ENCODE measurements at regions not wholly inside any gene's neighbourhood (a gene's known extent, or its start where the extent isn't known, plus 50 kb on each side); places are given as distances from the start of the nearest gene placed in this dataset.

DNA sequence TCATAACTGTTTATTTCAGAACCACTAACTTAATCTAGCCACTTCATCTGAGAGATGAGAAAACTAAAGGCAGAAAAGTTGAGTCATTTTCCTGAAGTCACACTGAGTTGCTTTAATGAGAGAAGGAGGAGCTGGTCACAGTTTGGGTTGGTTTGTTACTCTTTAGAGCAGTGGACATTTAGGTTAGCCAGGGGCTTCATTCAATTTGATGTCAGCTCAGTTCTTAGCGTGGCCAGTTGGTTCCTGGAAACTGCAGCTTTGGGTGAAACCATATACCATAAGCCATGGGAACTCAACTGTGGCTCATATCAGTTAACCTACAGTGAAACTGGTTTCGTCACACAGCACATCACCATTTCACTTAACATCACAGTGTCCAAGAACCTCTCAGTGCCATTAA is 59.2 kb upstream of the ADORA2B start:
- no peaks in the 10 kb centered on the region for H3K9me3 Mint-ChIP-seq
- no peaks in the 10 kb centered on the region for H3K36me3 Mint-ChIP-seq
- peak; percentile 71 to 82 for ATAC-seq
- H3K27ac Mint-ChIP-seq: peak overlapping the region; percentile 20 to 77
- DNase-seq (ENCODE audit: low spot score in 2 of 2): no peak

DNA sequence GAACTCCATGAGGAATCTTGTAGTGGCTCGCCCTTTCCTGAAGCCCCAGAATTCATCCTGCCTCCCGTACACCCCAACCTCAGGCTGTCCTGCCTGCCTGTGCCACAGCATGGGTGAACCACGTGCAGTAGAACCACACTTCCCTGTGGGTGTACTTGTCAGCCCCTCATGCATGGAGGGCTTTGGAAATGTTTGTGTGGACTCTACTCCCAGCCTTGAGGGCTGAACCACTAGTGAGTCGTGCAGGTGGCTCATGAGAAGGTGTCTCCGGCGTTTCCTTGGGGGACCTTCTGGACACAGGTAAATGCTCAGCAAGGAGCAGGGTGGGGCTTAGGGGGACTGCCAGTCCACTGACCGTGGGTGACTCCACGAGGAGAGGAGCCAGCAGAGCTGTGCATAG is 58.7 kb upstream of the ADORA2B start:
- no peaks in the 10 kb centered on the region for H3K36me3 Mint-ChIP-seq
- H3K9me3 Mint-ChIP-seq: no peaks in the 10 kb centered on the region
- H3K27ac Mint-ChIP-seq: peak overlapping the region; percentile 22 to 77
- no peak for DNase-seq (ENCODE audit: low spot score in 2 of 2)
- ATAC-seq: peak in 1 of 2 donors; percentile 33

- ATAC-seq (peak in 1 of 2 donors; percentile 42), DNase-seq (ENCODE audit: low spot score in 2 of 2) (no peak)
- Mint-ChIP-seq H3K9me3 (no peaks in the 10 kb centered on the region), H3K36me3 (no peaks in the 10 kb centered on the region), H3K27ac (peak overlapping the region; percentile 65 to 77)
These were observed 58.1 kb upstream of the ADORA2B start for GRCh38 chr17:15886804-15887203.

DNA sequence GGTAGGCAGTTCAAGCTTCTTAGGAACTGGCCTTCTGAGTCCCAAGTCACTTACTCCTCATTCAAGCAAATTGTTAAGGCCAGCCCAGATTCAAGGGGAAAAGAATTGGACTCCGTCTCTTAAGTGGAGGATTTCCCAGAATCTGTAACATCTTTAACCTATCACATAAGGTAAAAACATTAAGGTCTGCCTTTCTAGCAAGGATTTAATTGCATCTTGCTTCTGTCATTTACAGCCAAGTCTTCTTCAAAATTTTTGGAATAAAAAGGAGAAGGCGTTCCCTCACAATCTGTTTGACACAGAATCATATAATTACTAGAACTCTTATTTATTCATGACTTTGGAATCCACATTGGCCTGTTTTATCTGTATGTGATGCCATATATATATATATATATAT is 56.5 kb upstream of the ADORA2B start:
- H3K27ac Mint-ChIP-seq: no peak overlapping the region
- H3K9me3 Mint-ChIP-seq: no peaks in the 10 kb centered on the region

GRCh38 chr17:15890279-15890892 is 54.5 kb upstream of the ADORA2B start:
- Mint-ChIP-seq H3K27ac (no peak overlapping the region), H3K9me3 (peaks cover 0 to 6% of the 10 kb centered on the region in 2 donors), H3K36me3 (no peaks in the 10 kb centered on the region)
- DNase-seq (ENCODE audit: low spot score in 2 of 2): no peak
- ATAC-seq: no peak

More for the DNA sequence above, 56.5 kb upstream of the ADORA2B start:
- ATAC-seq (no peak), DNase-seq (ENCODE audit: low spot score in 2 of 2) (no peak)
- H3K36me3 Mint-ChIP-seq: no peaks in the 10 kb centered on the region

DNA sequence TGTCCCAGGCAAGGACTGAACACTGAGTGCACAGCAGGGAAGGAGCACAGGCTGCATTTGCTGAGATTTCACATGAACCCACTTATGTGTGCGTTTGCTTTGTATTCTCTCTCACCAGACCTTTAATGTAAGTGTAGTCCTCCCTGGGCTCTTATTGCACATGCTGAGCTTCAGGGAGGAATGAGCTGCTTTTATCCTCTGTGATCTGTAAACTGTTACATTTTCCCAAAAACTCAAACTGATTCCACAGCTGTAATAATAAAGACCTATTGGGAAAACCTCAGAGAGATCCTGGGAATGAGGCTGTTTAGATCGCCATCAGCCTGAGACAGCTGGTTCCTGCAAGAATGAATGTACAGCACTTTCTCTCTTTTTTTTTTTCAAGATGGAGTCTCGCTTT is 53.6 kb upstream of the ADORA2B start:
- peaks cover 0 to 11% of the 10 kb centered on the region in 2 donors for H3K9me3 Mint-ChIP-seq
- H3K27ac Mint-ChIP-seq: no peak overlapping the region
- H3K36me3 Mint-ChIP-seq: peaks cover 6% of the 10 kb centered on the region in 2 donors
- no peak for ATAC-seq
- no peak for DNase-seq (ENCODE audit: low spot score in 2 of 2)

DNA sequence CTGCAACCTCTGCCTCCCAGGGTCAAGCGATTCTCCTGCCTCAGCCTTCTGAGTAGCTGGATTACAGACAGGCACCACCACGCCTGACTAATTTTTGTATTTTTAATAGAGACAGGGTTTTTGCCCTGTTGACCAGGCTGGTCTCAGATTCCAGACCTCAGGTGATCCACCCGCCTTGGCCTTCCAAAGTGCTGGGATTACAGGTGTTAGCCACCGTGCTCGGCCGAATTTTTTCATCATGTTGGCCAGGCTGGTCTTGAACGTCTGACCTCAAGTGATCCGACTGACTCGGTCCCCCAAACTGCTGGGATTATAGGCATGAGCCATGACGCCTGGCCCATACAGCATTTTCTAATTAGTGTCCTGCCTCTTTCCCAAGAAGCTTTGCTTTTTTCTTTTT is 52.7 kb upstream of the ADORA2B start:
- DNase-seq (ENCODE audit: low spot score in 2 of 2): no peak
- Mint-ChIP-seq H3K9me3 (peaks cover 0 to 15% of the 10 kb centered on the region in 2 donors), H3K27ac (no peak overlapping the region), H3K36me3 (peaks cover 6 to 12% of the 10 kb centered on the region in 2 donors)
- no peak for ATAC-seq

DNA sequence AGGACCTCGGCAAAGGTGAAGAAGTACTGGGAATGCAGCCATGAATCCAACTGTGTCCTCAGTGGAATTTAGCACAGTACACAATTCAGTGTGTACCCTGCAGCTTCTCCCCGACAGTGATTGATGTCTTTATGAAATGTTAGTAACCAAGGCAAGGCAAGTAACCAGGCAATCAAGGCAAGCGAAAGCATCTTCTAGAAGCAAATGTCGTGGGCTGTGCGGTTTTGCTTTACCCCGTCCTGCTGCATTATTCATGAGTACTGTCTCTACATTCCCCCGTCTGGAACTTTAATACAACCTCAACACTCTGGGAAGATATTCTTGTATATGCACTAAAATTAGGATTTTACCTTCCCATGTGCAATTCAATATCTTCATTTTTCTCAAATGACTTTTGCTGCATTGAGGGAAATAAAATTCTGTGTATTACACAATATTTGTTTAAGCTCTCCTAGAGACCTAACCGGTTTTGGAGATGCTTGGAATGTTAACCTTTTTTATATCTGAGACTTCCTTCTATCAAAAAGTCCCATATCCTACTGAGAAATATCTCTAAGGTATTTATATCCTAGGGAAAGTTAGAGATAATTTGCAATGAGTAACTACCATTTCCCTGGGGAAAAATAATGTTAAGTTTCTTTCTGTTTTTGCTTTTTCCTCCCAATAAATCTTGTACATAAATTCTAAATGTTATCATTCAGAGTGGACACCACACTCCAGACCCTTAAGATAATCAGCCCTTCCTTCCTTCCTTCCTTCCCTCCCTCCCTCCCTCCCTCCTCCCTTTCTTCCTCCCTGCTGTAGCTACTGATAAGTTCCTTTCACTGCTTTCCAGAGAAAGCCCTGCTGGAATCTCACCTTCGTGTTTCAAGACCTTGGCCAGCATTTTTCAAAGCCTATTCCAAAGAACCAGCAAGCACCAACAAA is 51.9 kb upstream of the ADORA2B start:
- no peak overlapping the region for H3K27ac Mint-ChIP-seq
- peaks cover 6 to 12% of the 10 kb centered on the region in 2 donors for H3K36me3 Mint-ChIP-seq
- ATAC-seq: no peak
- no peak for DNase-seq (ENCODE audit: low spot score in 2 of 2)
- peaks cover 0 to 15% of the 10 kb centered on the region in 2 donors for H3K9me3 Mint-ChIP-seq

GRCh38 chr17:15893658-15894024 is 51.3 kb upstream of the ADORA2B start:
- H3K36me3 Mint-ChIP-seq: peaks cover 6 to 12% of the 10 kb centered on the region in 2 donors
- ATAC-seq (no peak), DNase-seq (ENCODE audit: low spot score in 2 of 2) (no peak)
- peaks cover 0 to 15% of the 10 kb centered on the region in 2 donors for H3K9me3 Mint-ChIP-seq
- no peak overlapping the region for H3K27ac Mint-ChIP-seq

GRCh38 chr17:15894258-15894657 is 50.7 kb upstream of the ADORA2B start:
- Mint-ChIP-seq H3K36me3 (peaks cover 6 to 12% of the 10 kb centered on the region in 2 donors), H3K9me3 (peaks cover 0 to 15% of the 10 kb centered on the region in 2 donors), H3K27ac (no peak overlapping the region)
- DNase-seq (ENCODE audit: low spot score in 2 of 2): no peak
- ATAC-seq: no peak

- no peak for DNase-seq (ENCODE audit: low spot score in 2 of 2)
- Mint-ChIP-seq H3K9me3 (peaks cover 0 to 20% of the 10 kb centered on the region in 2 donors), H3K36me3 (peaks cover 6 to 12% of the 10 kb centered on the region in 2 donors), H3K27ac (no peak overlapping the region)
- no peak for ATAC-seq
These were observed 49.8 kb upstream of the ADORA2B start for GRCh38 chr17:15894913-15895658.
